ENCODE measurements at regions not wholly inside any gene's neighbourhood (a gene's known extent, or its start where the extent isn't known, plus 50 kb on each side); places are given as distances from the start of the nearest gene placed in this dataset.
"Not testable (repeated sequence)": the region's sequence is repeated elsewhere in the genome, so short reads cannot be mapped to it uniquely, and the experiment has no call there.

- TF ChIP-seq POLR2AphosphoS5 (IDR thresholded peaks at IDR 0.05; ENCODE audit: borderline replicate concordance, low read depth, low read length); EZH2 (IDR thresholded peaks at IDR 0.05); FOXP2 (optimal IDR thresholded peaks at IDR 0.05; ENCODE audit: control extremely low read depth, extremely low read length, insufficient read depth): not testable (repeated sequence)
Measured at GRCh38 chr2:80931820-80932219, 627.3 kb upstream of the LRRTM1 start.

All from SK-N-MC (cell line).